ENCODE measurements at regions not wholly inside any gene's neighbourhood (a gene's known extent, or its start where the extent isn't known, plus 50 kb on each side); places are given as distances from the start of the nearest gene placed in this dataset.

DNA sequence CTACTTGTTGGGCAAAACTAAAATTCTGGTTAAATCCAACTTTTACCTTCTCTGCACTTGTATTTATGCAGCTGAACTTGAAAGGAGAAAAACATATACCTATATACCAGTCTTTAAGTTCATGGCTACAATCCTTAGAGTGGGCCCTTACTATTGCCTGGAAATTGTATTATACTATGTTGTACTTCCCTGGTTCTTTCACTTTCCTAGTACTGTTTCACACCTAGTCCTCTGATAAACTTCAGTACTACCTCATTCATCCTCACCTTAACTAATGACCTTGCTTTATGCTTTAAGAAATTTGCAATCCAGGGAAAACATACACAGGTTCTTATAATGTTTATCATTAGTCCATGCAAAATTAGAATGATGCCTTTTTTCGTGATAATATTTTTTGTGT, 103.8 kb downstream of the HAUS1 start:
- DNase-seq = no peak
- Histone ChIP-seq H3K4me1 (no peaks in the 10 kb centered on the region), H3K27me3 (no peaks in the 10 kb centered on the region), H3K9me3 (no peaks in the 10 kb centered on the region), H3K27ac (no peak overlapping the region), H3K36me3 (no peaks in the 10 kb centered on the region), H3K4me3 (no peak overlapping the region)
- 0% methylated on average over 1 of the region's 1 CpG; no CpG with 5 or more reads in 1 of the 2 donors for WGBS, 2 donors (ENCODE audit: low coverage in 1 of 2)
- TF ChIP-seq EP300 (IDR thresholded peaks at IDR 0.05; ENCODE audit: low read depth) (no peak), POLR2A (IDR thresholded peaks at IDR 0.05) (no peak), POLR2AphosphoS5 (IDR thresholded peaks at IDR 0.05) (no peak)
- TF ChIP-seq, protein P1, sequence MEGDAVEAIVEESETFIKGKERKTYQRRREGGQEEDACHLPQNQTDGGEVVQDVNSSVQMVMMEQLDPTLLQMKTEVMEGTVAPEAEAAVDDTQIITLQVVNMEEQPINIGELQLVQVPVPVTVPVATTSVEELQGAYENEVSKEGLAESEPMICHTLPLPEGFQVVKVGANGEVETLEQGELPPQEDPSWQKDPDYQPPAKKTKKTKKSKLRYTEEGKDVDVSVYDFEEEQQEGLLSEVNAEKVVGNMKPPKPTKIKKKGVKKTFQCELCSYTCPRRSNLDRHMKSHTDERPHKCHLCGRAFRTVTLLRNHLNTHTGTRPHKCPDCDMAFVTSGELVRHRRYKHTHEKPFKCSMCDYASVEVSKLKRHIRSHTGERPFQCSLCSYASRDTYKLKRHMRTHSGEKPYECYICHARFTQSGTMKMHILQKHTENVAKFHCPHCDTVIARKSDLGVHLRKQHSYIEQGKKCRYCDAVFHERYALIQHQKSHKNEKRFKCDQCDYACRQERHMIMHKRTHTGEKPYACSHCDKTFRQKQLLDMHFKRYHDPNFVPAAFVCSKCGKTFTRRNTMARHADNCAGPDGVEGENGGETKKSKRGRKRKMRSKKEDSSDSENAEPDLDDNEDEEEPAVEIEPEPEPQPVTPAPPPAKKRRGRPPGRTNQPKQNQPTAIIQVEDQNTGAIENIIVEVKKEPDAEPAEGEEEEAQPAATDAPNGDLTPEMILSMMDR (IDR thresholded peaks at IDR 0.05) = no peak
- intact Hi-C loops (cut with DNase I; ENCODE audit: low total_unique reads) (no loop called here), in situ Hi-C loops (cut with MboI; ENCODE audit: low pct_ligation_motif_present in 1 of 4, low pct_unique_long_range_greater_than_20kb in 1 of 4, low sequenced_read_pairs in 3 of 4) (no loop called here)

DNA sequence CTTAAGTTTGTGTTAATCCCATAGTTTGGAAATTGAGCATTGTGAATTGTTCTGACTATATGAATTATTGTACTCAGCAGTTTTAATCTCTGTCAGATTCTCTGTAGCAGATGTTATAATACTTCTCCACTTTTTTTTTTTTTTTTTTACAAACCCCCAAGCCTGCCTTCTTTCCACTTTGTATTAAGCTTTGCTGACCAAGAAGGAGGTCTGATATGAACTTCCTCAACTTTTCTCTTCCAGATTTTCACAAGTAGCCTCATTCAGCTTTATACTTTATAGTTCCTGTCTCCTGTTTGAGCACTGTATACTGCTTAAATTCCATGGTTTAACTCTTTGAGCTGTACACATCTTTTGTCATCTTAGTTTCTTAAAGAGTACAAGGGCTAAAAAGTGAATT, 105.0 kb downstream of the HAUS1 start:
- H3K36me3 ChIP-seq = no peaks in the 10 kb centered on the region
- TF ChIP-seq EP300 (IDR thresholded peaks at IDR 0.05; ENCODE audit: low read depth) (no peak), POLR2A (IDR thresholded peaks at IDR 0.05) (no peak), POLR2AphosphoS5 (IDR thresholded peaks at IDR 0.05) (no peak)
- TF ChIP-seq, protein P1 (IDR thresholded peaks at IDR 0.05) = no peak
- no peak overlapping the region for H3K27ac ChIP-seq
- H3K4me1 ChIP-seq = no peaks in the 10 kb centered on the region
- no peak overlapping the region for H3K4me3 ChIP-seq
- H3K9me3 ChIP-seq = no peaks in the 10 kb centered on the region
- DNase-seq = no peak
- intact Hi-C loops (cut with DNase I; ENCODE audit: low total_unique reads) = no loop called here
- in situ Hi-C loops (cut with MboI; ENCODE audit: low pct_ligation_motif_present in 1 of 4, low pct_unique_long_range_greater_than_20kb in 1 of 4, low sequenced_read_pairs in 3 of 4) = no loop called here
- no peaks in the 10 kb centered on the region for H3K27me3 ChIP-seq

DNA sequence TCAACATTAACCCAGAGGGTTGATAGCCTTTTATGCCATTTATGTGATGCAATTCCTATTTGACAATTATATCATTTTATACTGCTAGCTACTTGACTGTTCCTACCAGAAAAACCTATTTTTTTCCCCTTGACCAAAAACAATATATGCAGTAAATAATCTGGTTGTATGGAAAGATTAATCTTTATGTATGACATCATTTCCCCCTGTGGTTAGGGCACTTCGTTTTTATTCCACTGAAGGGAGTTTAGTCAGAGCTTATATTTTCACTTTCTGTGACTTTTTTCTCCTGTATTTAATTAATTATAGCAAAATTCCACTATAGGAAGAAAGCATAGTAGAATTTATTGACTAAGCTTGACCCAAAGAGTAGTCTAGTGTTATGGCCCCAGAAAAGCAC, 107.6 kb downstream of the HAUS1 start:
- Histone ChIP-seq H3K4me1 (no peaks in the 10 kb centered on the region), H3K4me3 (no peak overlapping the region), H3K9me3 (no peaks in the 10 kb centered on the region), H3K27me3 (no peaks in the 10 kb centered on the region), H3K36me3 (no peaks in the 10 kb centered on the region), H3K27ac (no peak overlapping the region)
- no peak for DNase-seq
- no peak for TF ChIP-seq POLR2A (IDR thresholded peaks at IDR 0.05)
- TF ChIP-seq, protein P1 (IDR thresholded peaks at IDR 0.05) = no peak
- no peak for TF ChIP-seq POLR2AphosphoS5 (IDR thresholded peaks at IDR 0.05)
- no peak for TF ChIP-seq EP300 (IDR thresholded peaks at IDR 0.05; ENCODE audit: low read depth)
- intact Hi-C loops (cut with DNase I; ENCODE audit: low total_unique reads) = no loop called here
- 12 to 13% methylated on average over 1 of the region's 1 CpG for WGBS, 2 donors (ENCODE audit: low coverage in 1 of 2)
- in situ Hi-C loops (cut with MboI; ENCODE audit: low pct_ligation_motif_present in 1 of 4, low pct_unique_long_range_greater_than_20kb in 1 of 4, low sequenced_read_pairs in 3 of 4) = no loop called here

DNA sequence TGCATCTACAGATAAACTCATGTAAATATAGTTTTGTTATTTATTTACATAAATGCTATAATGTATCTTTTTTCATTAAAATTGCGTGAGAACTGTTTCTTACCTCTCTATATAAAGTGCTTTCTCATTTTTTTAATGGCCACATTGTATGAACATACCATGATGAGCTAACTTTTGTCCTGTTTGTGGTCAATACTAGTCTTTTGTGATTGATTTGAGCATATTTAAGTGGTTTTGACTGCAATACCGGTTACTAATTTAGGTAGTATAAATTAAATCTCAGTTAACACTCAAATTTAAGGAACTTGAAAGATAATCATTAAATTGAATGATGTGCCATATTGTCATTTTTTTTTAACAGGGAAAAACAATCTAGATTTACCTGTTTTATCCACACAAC, 108.2 kb downstream of the HAUS1 start:
- DNase-seq = no peak
- no peaks in the 10 kb centered on the region for H3K27me3 ChIP-seq
- intact Hi-C loops (cut with DNase I; ENCODE audit: low total_unique reads) (no loop called here), in situ Hi-C loops (cut with MboI; ENCODE audit: low pct_ligation_motif_present in 1 of 4, low pct_unique_long_range_greater_than_20kb in 1 of 4, low sequenced_read_pairs in 3 of 4) (no loop called here)
- no peak overlapping the region for H3K4me3 ChIP-seq
- TF ChIP-seq EP300 (IDR thresholded peaks at IDR 0.05; ENCODE audit: low read depth) = no peak
- TF ChIP-seq, protein P1 (IDR thresholded peaks at IDR 0.05) = no peak
- no peak for TF ChIP-seq POLR2AphosphoS5 (IDR thresholded peaks at IDR 0.05)
- no peak for TF ChIP-seq POLR2A (IDR thresholded peaks at IDR 0.05)
- WGBS, 2 donors (ENCODE audit: low coverage in 1 of 2) = 92 to 100% methylated on average over 2 of the region's 2 CpGs
- H3K9me3 ChIP-seq = no peaks in the 10 kb centered on the region
- no peaks in the 10 kb centered on the region for H3K4me1 ChIP-seq
- H3K36me3 ChIP-seq = peaks cover 0 to 6% (median 0%) of the 10 kb centered on the region in 4 donors
- H3K27ac ChIP-seq = no peak overlapping the region
